Stimulated activated naive CD4-positive, alpha-beta T cell treated with Interleukin-2 at 50 U/mL for 16 hours (primary cell): ENCODE measurements at regions not wholly inside any gene's neighbourhood (a gene's known extent, or its start where the extent isn't known, plus 50 kb on each side); places are given as distances from the start of the nearest gene placed in this dataset.

Experiments
- DNase-seq: peaks from one replicate; lab custom pipeline; 2025; lab: John Stamatoyannopoulos, UW

- DNase-seq: no peak
These were observed 79.9 kb upstream of the BHLHE23 start for GRCh38 chr20:63086421-63087235.

GRCh38 chr20:63085151-63085861 lies 78.5 kb upstream of the BHLHE23 start:
- DNase-seq: no peak

GRCh38 chr20:63084563-63084927 lies 77.8 kb upstream of the BHLHE23 start:
- DNase-seq: no peak

GRCh38 chr20:63083831-63084562 lies 77.2 kb upstream of the BHLHE23 start:
- no peak for DNase-seq

- DNase-seq: no peak
These were observed 76.4 kb upstream of the BHLHE23 start for GRCh38 chr20:63082939-63083735.

DNA sequence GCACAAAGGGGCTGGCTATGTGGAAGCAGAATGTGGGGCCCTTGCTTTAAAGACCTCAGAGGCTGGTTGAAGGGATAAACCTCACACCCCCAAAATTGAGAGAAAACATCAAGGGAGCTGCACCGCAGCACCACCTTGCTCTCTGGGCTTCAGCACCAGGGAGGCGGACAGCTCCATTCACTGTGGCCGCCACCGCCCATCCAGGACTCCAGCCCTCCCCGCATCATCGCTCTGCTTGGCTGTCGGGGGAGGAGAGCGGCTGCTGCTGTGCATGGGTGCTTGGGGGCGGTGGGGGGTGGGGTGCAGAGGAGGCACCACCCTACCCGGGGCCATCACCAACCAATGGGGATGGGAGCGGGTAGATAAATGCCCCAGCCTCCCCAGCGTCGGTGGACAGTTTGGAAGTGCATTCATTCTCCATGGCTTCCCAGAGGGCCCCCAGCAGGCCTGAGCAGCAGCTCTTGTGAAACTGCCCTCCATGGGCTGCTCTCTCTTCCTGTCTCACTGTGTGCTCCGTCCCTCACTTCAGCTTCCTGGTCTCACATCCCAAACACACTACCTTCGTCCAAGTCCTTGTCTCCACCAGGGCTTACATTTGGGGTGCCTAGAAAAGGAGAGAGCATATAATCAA lies 75.7 kb upstream of the BHLHE23 start:
- DNase-seq: no peak

DNA sequence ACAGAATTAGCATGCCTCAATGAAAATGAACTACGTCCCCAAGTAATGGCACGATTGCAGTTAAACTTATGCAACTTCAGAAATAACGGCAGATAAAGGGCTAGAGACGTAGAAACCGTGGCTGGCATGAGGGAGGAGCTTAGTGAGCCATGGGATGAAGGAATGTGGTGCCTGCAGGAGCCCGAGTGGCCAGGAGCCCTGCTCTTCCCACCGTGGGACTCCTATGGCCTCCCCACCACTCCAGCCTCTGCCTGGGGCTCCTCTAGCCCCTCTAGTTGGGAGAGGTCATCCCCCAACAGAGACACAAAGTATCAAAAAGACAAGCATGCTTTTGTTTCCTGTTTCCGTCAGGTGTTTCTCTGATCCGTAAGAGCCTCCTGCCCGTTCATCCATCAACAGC lies 75.1 kb upstream of the BHLHE23 start:
- no peak for DNase-seq

DNA sequence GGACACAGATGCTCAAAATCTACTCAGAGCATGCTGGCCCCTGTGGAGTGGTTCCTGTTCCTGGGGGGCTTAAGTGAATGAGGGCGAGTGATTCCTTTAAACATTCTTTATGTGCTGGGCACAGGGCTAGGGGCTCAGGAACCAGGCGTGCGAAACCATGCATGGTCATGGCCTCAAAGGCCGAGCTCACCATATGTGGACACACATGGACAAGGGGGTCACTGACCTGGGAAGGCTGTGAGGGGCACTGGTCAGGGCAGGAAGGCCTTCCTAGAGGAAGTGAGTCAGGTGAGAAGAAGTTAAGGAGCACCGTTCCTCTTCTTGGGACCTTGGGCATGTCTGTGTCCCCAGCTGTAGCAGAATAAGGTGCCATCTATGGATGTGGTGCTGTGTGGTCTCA lies 74.6 kb upstream of the BHLHE23 start:
- DNase-seq: no peak

DNA sequence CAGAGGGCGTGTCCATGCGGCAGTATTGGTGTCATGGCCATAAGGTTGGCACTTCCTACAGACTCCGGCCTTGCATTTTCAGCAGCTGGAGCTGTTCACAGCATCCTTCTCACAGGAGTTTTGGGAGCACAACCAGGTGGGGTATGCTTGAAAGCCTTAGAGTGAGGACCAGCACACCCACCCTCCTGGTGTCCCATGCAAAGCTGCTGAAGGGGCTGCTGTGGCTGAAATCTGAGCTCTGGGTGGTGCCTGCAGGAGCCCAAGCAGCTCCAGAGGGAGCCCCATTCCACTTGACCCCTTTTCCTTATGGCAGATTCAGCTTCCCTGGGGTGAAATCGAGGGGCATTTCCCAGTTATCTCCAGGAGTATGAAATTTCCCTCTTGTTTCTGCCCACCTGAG lies 74.0 kb upstream of the BHLHE23 start:
- no peak for DNase-seq

GRCh38 chr20:63080411-63080810 lies 73.6 kb upstream of the BHLHE23 start:
- no peak for DNase-seq

GRCh38 chr20:63079971-63080370 lies 73.2 kb upstream of the BHLHE23 start:
- no peak for DNase-seq

DNA sequence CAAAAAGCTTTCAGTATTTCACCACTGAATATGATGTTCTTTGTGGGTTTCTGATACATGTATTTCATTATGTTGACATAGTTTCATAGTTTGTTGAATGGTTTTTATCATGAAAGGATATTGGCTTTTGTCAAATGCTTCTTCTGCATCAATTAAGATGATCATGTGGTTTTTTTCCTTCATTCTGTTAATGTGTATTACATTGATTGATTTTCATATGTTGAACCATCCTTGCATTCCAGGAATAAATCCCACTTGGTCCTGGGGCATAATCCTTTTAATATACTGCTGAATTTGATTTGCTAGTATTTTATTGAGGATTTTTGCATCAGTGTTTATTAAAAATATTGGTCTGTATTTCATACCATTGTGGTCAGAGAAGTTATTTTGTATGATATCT lies 70.9 kb upstream of the BHLHE23 start:
- no peak for DNase-seq

DNA sequence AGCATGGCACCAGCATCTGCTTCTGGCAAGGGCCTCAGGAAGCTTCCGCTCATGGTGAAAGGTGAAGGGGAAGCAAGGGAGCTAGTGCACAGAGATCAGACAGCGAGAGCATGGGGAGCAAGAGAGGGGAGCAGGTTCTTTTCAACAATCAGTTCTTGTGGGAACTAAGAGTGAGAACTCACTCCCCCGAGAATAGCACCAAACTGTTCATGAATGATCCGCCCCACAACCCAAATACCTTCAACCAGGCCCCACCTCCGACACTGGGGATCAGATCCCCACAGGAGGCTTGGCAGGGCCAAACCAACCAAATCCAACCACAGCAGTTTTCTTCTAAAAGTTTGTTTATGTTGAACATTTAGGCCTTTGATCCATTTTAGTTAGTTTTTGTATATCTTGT lies 69.7 kb upstream of the BHLHE23 start:
- no peak for DNase-seq

DNA sequence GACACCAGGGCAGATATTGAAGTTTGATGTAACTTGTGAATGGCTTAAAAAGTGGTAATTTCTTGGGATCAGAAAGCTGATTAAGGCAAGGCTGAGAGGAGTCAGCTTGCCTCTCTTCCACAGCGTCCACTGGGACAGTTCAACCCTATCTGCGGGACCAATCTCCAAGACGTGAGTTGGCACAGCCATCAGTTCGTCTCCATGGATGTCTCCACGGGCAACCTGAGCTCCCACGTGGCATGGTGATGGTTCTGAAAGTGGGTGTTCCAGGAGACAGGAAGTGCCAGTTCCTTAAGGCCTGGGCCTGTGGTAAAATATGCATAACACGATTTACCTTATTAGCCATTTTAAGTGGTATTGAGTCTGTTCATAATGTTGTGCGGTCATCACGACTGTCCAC lies 67.9 kb upstream of the BHLHE23 start:
- no peak for DNase-seq

DNA sequence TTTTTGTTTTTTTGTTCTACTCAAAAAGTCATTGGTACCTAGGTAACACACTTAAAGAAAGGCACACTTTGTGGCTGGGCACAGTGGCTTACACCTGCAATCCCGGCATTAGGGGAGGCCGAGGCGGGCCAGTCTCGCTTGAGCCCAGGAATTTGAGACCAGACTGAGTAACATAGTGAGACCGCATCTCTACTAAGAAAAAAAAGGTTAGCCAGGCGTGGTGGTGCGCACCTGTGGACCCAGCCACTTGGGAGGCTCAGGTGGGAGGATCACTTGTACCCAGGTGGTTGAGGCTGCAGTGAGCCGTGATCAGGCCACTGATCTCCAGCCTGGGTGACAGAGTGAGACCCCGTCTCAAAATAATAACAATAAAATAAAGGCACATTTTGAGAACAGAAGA lies 67.4 kb upstream of the BHLHE23 start:
- DNase-seq: no peak

DNA sequence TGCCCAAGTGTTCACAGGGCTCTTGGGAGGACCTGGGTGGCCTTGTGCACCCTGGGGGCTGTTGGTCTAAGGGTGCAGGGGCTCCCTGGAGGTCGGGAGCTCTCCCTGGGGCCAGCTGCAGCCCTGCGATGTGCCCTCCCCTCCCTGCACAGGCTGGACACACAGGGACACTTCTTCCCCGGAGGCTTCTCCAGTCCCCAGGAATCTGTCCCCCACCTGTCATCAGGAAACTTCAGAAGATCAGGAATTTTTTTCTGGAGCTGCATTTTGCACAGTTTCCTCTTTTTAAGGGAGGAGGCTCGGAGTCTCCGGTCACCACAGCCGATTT lies 66.9 kb upstream of the BHLHE23 start:
- DNase-seq: no peak

- no peak for DNase-seq
These were observed 66.4 kb upstream of the BHLHE23 start for GRCh38 chr20:63072991-63073737.

DNA sequence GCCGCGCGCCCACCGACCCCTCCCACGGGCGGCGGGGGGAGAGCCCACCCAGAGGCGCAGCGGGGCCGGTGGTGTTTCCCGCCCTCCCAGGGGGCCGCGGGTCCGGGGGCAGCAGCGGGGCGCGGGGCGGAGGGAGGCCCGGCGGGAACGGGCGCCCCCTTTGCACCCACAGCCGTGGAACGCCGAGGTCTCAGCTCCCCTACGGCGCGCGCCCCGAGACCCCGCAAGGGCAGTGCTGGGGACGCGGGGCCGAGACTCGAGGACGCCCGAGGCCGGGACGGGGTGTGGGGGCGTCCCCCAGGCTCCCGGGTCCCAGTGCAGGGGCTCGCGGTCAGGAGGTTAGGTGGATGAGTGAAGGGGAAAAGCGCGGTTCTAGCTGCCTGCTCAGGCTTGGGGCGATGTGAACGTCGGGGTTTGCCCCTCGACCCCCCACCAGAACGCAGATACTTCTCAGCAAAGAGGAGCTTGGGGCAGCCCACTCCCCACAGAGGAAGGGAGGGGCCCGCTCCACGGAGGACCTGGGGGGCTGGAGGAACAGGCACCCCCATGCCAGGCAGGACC lies 65.5 kb upstream of the BHLHE23 start:
- DNase-seq: no peak

- peak; percentile 26 for DNase-seq
These were observed 64.9 kb upstream of the BHLHE23 start for GRCh38 chr20:63071541-63072181.
